Transverse colon (tissue), 4 donors: ENCODE measurements at regions not wholly inside any gene's neighbourhood (a gene's known extent, or its start where the extent isn't known, plus 50 kb on each side); places are given as distances from the start of the nearest gene placed in this dataset.
"Not testable (repeated sequence)": the region's sequence is repeated elsewhere in the genome, so short reads cannot be mapped to it uniquely, and the experiment has no call there.

Experiments used
- DNase-seq: peaks from one replicate; pipeline ENCODE4 v3.0.0-alpha.2; 2019
- H3K27ac ChIP-seq, 4 donors: fragments of 200-600 bp; sonication (generic); 2 replicates each; pipeline ENCODE4 v1.5.1; 2016 to 2018; ENCODE audit warnings: inconsistent platforms in 4 of 4
- H3K27me3 ChIP-seq: fragments of 200-600 bp; sonication (generic); 2 replicates; pipeline ENCODE4 v1.5.1; 2017; ENCODE audit warnings: inconsistent platforms
- H3K36me3 ChIP-seq, 4 donors: fragments of 200-600 bp; sonication (generic); 2 replicates each; pipeline ENCODE4 v1.5.1; 2017 to 2019; ENCODE audit warnings: inconsistent platforms in 4 of 4
- H3K4me1 ChIP-seq, 4 donors: fragments of 200-600 bp; sonication (generic); 2 replicates each; pipeline ENCODE4 v1.5.1; 2017 to 2020; ENCODE audit warnings: inconsistent platforms in 4 of 4
- H3K4me3 ChIP-seq, 4 donors: fragments of 200-600 bp; sonication (generic); 1 replicate in 1 of 4; 2 replicates in 3 of 4; pipeline versions ENCODE4 v1.5.1 to v1.6.1; 2017 to 2019; ENCODE audit warnings: inconsistent platforms in 4 of 4
- H3K9me3 ChIP-seq, 2 donors: fragments of 200-600 bp; sonication (generic); 2 replicates each; pipeline ENCODE4 v1.5.1; 2017 to 2019; ENCODE audit warnings: inconsistent platforms in 2 of 2
- CTCF ChIP-seq, 5 experiments: fragments of 200-600 bp in 3 of 5; fragments of 450-650 bp in 2 of 5; sonication (generic) in 3 of 5; IDR thresholded peaks; 1 replicate in 2 of 5; 2 replicates in 3 of 5; pipeline ENCODE4 v1.5.1; 2016 to 2017; ENCODE audit warnings: antibody characterized with exemption in 5 of 5, inconsistent platforms in 3 of 5, mild to moderate bottlenecking in 2 of 5, moderate library complexity in 1 of 5
- EP300 ChIP-seq: sonication (generic); formaldehyde crosslinking; IDR thresholded peaks from one replicate; pipeline ENCODE4 v1.6.1; 2017; ENCODE audit warnings: antibody characterized with exemption, low read depth
- POLR2A ChIP-seq: fragments of 450-650 bp; IDR thresholded peaks from one replicate; pipeline ENCODE4 v1.6.1; 2016; ENCODE audit warnings: antibody characterized with exemption, mild to moderate bottlenecking, moderate library complexity
- POLR2AphosphoS5 ChIP-seq, 3 donors: sonication (generic); formaldehyde crosslinking; IDR thresholded peaks; one replicate each; pipeline ENCODE4 v1.6.1; 2016; ENCODE audit warnings: antibody characterized with exemption in 3 of 3
- WGBS, 2 donors: methylation state at CpG; one replicate each; pipeline ENCODE4 v1.1.5; 2018; ENCODE audit warnings: low coverage in 1 of 2; 5-methylcytosine and 5-hydroxymethylcytosine counted together
- in situ Hi-C, 4 donors: fragments of 200-750 bp; cut with MboI; loops; one replicate each; pipeline versions ENCODE4 v1.15.0 to v1.15.1; 2017; ENCODE audit warnings: low sequenced_read_pairs in 3 of 4, low pct_ligation_motif_present in 1 of 4, low pct_unique_long_range_greater_than_20kb in 1 of 4
- intact Hi-C: fragments of 100-400 bp; cut with DNase I; formaldehyde crosslinking; loops from one replicate; pipeline ENCODE4 v1.15.1; 2023; ENCODE audit warnings: low total_unique reads

- no peak overlapping the region for H3K27ac ChIP-seq
- DNase-seq = no peak
- H3K9me3 ChIP-seq = no peaks in the 10 kb centered on the region
- intact Hi-C loops = no loop called here
- TF ChIP-seq POLR2AphosphoS5 (IDR thresholded peaks at IDR 0.05) (no peak), CTCF (IDR thresholded peaks at IDR 0.05) (no peak), POLR2A (no peak), EP300 (no peak)
- no peaks in the 10 kb centered on the region for H3K27me3 ChIP-seq
- 88% methylated on average over 1 of the region's 3 CpGs; no CpG with 5 or more reads in 1 of the 2 donors for WGBS, 2 donors
- no peak overlapping the region for H3K4me3 ChIP-seq
- peaks cover 0 to 5% (median 0%) of the 10 kb centered on the region in 4 donors for H3K4me1 ChIP-seq
- H3K36me3 ChIP-seq = no peaks in the 10 kb centered on the region
- in situ Hi-C loops = no loop called here
Measured at GRCh38 chrY:19587311-19587710, 157.2 kb downstream of the KDM5D start.

- DNase-seq, H3K36me3 ChIP-seq, H3K27ac ChIP-seq, H3K4me1 ChIP-seq, H3K9me3 ChIP-seq, H3K4me3 ChIP-seq, in situ Hi-C loops, H3K27me3 ChIP-seq, intact Hi-C loops: not testable (repeated sequence)
- WGBS, 2 donors = 60% methylated on average over 1 of the region's 3 CpGs; no CpG with 5 or more reads in 1 of the 2 donors
Measured at GRCh38 chrY:19580990-19581389, 163.5 kb downstream of the KDM5D start.

DNA sequence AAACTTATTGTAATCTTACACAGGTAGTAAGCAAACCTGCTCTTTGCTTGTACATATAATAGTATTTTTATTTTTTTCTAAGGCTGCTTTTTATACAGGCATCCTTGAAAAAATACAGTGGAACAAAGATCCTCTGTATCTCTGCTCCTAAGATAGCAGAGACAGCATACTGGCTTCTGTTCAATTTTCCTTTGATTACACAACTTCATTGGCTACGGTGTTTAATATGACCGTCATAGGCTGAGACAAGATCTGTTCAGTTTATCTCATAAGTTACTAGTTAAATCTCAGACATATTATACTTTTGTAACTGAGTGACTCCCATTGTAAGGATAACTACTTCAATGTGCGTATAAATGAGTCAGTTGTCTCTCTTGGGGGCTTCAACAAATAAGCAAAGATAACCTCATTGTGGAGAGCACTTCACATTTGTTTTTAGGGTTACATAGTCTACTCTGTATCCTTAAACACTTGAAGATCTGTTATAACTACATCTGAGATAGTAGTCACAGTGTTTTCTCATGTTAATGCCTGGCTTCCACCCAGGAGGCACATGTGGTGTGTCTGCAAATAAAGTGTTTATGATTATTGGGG lies 166.1 kb downstream of the KDM5D start:
- H3K4me3 ChIP-seq = no peak overlapping the region
- no peaks in the 10 kb centered on the region for H3K36me3 ChIP-seq
- H3K9me3 ChIP-seq = no peaks in the 10 kb centered on the region
- 83% methylated on average over 1 of the region's 3 CpGs; no CpG with 5 or more reads in 1 of the 2 donors for whole genome bisulfite sequencing, 2 donors
- no peak overlapping the region for H3K27ac ChIP-seq
- intact Hi-C loops = no loop called here
- no peaks in the 10 kb centered on the region for H3K4me1 ChIP-seq
- H3K27me3 ChIP-seq = no peaks in the 10 kb centered on the region
- in situ Hi-C loops = no loop called here
- TF ChIP-seq POLR2A (no peak), CTCF (IDR thresholded peaks at IDR 0.05) (no peak), POLR2AphosphoS5 (IDR thresholded peaks at IDR 0.05) (no peak), EP300 (no peak)
- no peak for DNase-seq

- no peak for TF ChIP-seq CTCF (IDR thresholded peaks at IDR 0.05)
- TF ChIP-seq POLR2AphosphoS5 (IDR thresholded peaks at IDR 0.05) = no peak
- TF ChIP-seq POLR2A = no peak
- no peak for TF ChIP-seq EP300
- Histone ChIP-seq H3K27ac (no peak overlapping the region), H3K9me3 (no peaks in the 10 kb centered on the region), H3K4me1 (no peaks in the 10 kb centered on the region), H3K36me3 (no peaks in the 10 kb centered on the region), H3K4me3 (no peak overlapping the region), H3K27me3 (no peaks in the 10 kb centered on the region)
- no CpG with 5 or more reads among the region's 6 CpGs for WGBS, 2 donors
- DNase-seq = no peak
- in situ Hi-C loops = no loop called here
- intact Hi-C loops = no loop called here
Measured at GRCh38 chrY:19577250-19577649, 167.3 kb downstream of the KDM5D start.

DNA sequence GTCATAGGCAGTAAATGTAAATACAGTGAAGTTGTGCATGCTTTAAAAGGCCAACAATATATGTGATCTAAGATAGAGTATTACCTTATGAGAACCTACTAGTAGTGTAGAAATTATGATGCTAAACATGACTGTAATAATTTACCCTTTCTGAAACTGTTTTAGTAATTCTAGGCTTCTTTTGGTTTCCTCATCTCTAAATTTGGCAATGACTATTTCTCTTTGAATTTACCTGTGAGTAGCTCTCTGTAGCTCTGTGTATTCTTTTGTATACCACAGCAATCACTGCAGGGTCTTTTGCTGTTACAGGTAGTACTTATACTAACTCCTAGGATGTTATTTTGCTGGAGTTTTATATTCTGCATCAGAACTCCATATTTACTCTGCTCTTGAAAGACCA lies 169.6 kb downstream of the KDM5D start:
- intact Hi-C loops = no loop called here
- H3K9me3 ChIP-seq = no peaks in the 10 kb centered on the region
- H3K4me1 ChIP-seq = no peaks in the 10 kb centered on the region
- in situ Hi-C loops = no loop called here
- no peak overlapping the region for H3K27ac ChIP-seq
- H3K36me3 ChIP-seq = no peaks in the 10 kb centered on the region
- TF ChIP-seq POLR2A = no peak
- no peak for TF ChIP-seq POLR2AphosphoS5 (IDR thresholded peaks at IDR 0.05)
- no peak for TF ChIP-seq EP300
- TF ChIP-seq CTCF (IDR thresholded peaks at IDR 0.05) = no peak
- no peaks in the 10 kb centered on the region for H3K27me3 ChIP-seq
- no peak for DNase-seq
- H3K4me3 ChIP-seq = no peak overlapping the region
